Keratinocyte (primary cell): ENCODE measurements at regions not wholly inside any gene's neighbourhood (a gene's known extent, or its start where the extent isn't known, plus 50 kb on each side); places are given as distances from the start of the nearest gene placed in this dataset.

Experiments
- DNase-seq: peaks from one replicate; pipeline ENCODE4 v3.0.0-alpha.2; 2011; ENCODE audit warnings: low read depth, missing footprints, low spot score
- FAIRE-seq: peaks from 2 replicates; lab custom pipeline; 2011; peaks lifted over from hg19 to GRCh38; lab: Jason Lieb, UNC
- H2AFZ ChIP-seq: 2 replicates; pipeline ENCODE4 v1.6.0; 2012; ENCODE audit warnings: low read length, control low read depth, inconsistent platforms; ENCODE audit not compliant: control insufficient read depth
- H3K27ac ChIP-seq: 2 replicates; pipeline ENCODE4 v1.5.1; 2011; ENCODE audit warnings: low read length; ENCODE audit not compliant: control insufficient read depth, insufficient read depth
- H3K27me3 ChIP-seq: 3 replicates; pipeline ENCODE4 v1.6.0; 2011; ENCODE audit warnings: low read length; ENCODE audit not compliant: control insufficient read depth, insufficient read depth; ENCODE audit errors: extremely low read depth
- H3K36me3 ChIP-seq, 2 experiments: 2 replicates in 1 of 2; 3 replicates in 1 of 2; pipeline ENCODE4 v1.5.1; 2011; ENCODE audit warnings: low read length in 2 of 2, mild to moderate bottlenecking in 1 of 2; ENCODE audit not compliant: control insufficient read depth in 2 of 2, insufficient read depth in 2 of 2; ENCODE audit errors: extremely low read depth in 1 of 2
- H3K4me1 ChIP-seq: 3 replicates; pipeline ENCODE4 v1.5.1; 2011; ENCODE audit warnings: low read length; ENCODE audit not compliant: control insufficient read depth, insufficient read depth; ENCODE audit errors: extremely low read depth
- H3K4me2 ChIP-seq: 3 replicates; pipeline ENCODE4 v1.6.0; 2011; ENCODE audit warnings: low read depth, low read length; ENCODE audit not compliant: control insufficient read depth, insufficient read depth; ENCODE audit errors: extremely low read depth
- H3K4me3 ChIP-seq, 3 experiments: fragments of 200-600 bp in 1 of 3; sonication (generic) in 1 of 3; 2 replicates in 2 of 3; 3 replicates in 1 of 3; pipeline ENCODE4 v1.5.1; 2011 to 2016; ENCODE audit warnings: low read length in 3 of 3, mild to moderate bottlenecking in 3 of 3, control low read depth in 2 of 3, inconsistent platforms in 1 of 3, low read depth in 1 of 3, mixed read lengths in 1 of 3, mixed run types in 1 of 3, moderate library complexity in 1 of 3; ENCODE audit not compliant: control insufficient read depth in 2 of 3, insufficient read depth in 2 of 3; ENCODE audit errors: extremely low read depth in 1 of 3
- H3K79me2 ChIP-seq: 2 replicates; pipeline ENCODE4 v1.6.0; 2012; ENCODE audit warnings: low read length; ENCODE audit not compliant: control insufficient read depth, insufficient read depth
- H3K9ac ChIP-seq: 3 replicates; pipeline ENCODE4 v1.6.0; 2011; ENCODE audit warnings: low read length; ENCODE audit not compliant: control insufficient read depth, insufficient read depth; ENCODE audit errors: extremely low read depth
- H3K9me1 ChIP-seq: 3 replicates; pipeline ENCODE4 v1.6.0; 2011; ENCODE audit warnings: low read length; ENCODE audit not compliant: control insufficient read depth, insufficient read depth; ENCODE audit errors: extremely low read depth
- H3K9me3 ChIP-seq: 2 replicates; pipeline ENCODE4 v1.5.1; 2012; ENCODE audit warnings: low read depth, low read length; ENCODE audit not compliant: control insufficient read depth
- H4K20me1 ChIP-seq: 3 replicates; pipeline ENCODE4 v1.6.0; 2011; ENCODE audit warnings: low read length; ENCODE audit not compliant: control insufficient read depth, insufficient read depth; ENCODE audit errors: extremely low read depth
- EZH2 ChIP-seq: IDR thresholded peaks from one replicate; pipeline ENCODE4 v1.6.1; 2012; ENCODE audit warnings: inconsistent platforms, mild to moderate bottlenecking, low read length, moderate library complexity
- dilution Hi-C: fragments of 300-500 bp; cut with MboI; formaldehyde crosslinking; loops from one replicate; pipeline ENCODE4 v1.7.0; 2020; ENCODE audit warnings: low sequenced_read_pairs; ENCODE audit not compliant: extremely low pct_ligation_motif_present
- TF ChIP-seq, protein P1 (sequence below), 3 experiments: IDR thresholded peaks in 1 of 3; conservative IDR thresholded peaks in 1 of 3; optimal IDR thresholded peaks in 1 of 3; 2 replicates in 2 of 3; 3 replicates in 1 of 3; pipeline versions ENCODE3 to v1.5.1; 2011; ENCODE audit warnings: low read length in 3 of 3, mild to moderate bottlenecking in 3 of 3, moderate library complexity in 2 of 3, control low read depth in 1 of 3, inconsistent platforms in 1 of 3; ENCODE audit not compliant: insufficient read depth in 2 of 3; ENCODE audit errors: extremely low read depth in 1 of 3

DNA sequence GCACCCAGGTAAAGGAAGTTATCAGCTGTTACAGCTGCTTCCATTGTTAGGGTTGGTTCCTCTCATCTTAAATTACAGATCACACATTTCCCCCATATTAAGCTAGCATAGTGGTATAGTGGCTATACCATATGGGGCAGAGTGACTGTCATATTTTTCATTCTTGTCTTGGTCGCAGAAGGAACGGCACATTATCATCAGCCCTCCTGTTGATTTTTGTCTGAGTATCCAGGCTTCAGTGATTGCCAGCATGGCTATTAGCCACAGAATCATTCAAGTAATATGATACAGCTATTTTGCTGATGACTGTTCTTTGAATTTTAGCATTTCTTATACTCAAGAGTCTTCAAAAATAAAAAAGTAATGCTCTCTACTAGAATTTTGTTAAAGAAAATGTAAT is 240.9 kb downstream of the LIG4 start:
- Histone ChIP-seq H4K20me1 (no peaks in the 10 kb centered on the region), H3K27ac (no peak overlapping the region), H3K9me1 (no peaks in the 10 kb centered on the region), H3K36me3 (no peaks in the 10 kb centered on the region), H3K4me3 (no peak overlapping the region), H3K4me1 (no peaks in the 10 kb centered on the region), H3K27me3 (no peaks in the 10 kb centered on the region), H3K9ac (no peak overlapping the region), H3K9me3 (peaks cover 2% of the 10 kb centered on the region), H2AFZ (no peak overlapping the region), H3K79me2 (no peaks in the 10 kb centered on the region), H3K4me2 (no peak overlapping the region)
- DNase-seq (no peak), FAIRE-seq (no peak)
- dilution Hi-C loops = no loop called here
- TF ChIP-seq, protein P1, sequence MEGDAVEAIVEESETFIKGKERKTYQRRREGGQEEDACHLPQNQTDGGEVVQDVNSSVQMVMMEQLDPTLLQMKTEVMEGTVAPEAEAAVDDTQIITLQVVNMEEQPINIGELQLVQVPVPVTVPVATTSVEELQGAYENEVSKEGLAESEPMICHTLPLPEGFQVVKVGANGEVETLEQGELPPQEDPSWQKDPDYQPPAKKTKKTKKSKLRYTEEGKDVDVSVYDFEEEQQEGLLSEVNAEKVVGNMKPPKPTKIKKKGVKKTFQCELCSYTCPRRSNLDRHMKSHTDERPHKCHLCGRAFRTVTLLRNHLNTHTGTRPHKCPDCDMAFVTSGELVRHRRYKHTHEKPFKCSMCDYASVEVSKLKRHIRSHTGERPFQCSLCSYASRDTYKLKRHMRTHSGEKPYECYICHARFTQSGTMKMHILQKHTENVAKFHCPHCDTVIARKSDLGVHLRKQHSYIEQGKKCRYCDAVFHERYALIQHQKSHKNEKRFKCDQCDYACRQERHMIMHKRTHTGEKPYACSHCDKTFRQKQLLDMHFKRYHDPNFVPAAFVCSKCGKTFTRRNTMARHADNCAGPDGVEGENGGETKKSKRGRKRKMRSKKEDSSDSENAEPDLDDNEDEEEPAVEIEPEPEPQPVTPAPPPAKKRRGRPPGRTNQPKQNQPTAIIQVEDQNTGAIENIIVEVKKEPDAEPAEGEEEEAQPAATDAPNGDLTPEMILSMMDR (optimal IDR thresholded peaks at IDR 0.05 in 1 of 3, IDR thresholded peaks at IDR 0.05 in 1 of 3, conservative IDR thresholded peaks at IDR 0.05 in 1 of 3; ENCODE audit: extremely low read depth in 1 of 3, insufficient read depth in 2 of 3, low read length in 3 of 3) = no peak
- TF ChIP-seq EZH2 = no peak

DNA sequence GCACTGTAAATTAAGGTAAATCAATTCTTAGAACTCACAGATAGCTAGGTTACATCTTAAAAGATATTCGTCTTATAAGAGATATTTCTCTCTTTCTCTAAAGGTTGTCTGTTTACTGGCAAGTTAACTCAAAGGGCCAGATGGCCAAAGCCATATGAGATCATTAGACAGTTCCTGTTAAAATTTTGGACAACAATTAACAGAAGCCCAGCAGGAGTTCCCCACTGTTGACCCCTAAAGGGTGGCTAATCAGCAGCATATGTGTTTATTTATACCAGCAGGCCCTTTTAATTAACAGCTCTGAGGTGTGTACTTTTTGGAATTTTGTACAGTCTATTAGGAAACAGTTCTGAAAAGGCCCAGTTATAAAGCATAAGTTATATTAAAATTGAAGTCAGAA is 245.8 kb downstream of the LIG4 start:
- no peak overlapping the region for H3K4me3 ChIP-seq
- DNase-seq (no peak), FAIRE-seq (no peak)
- H3K4me1 ChIP-seq = no peaks in the 10 kb centered on the region
- no peak overlapping the region for H2AFZ ChIP-seq
- no peaks in the 10 kb centered on the region for H3K9me1 ChIP-seq
- H3K36me3 ChIP-seq = no peaks in the 10 kb centered on the region
- no peak overlapping the region for H3K4me2 ChIP-seq
- no peak overlapping the region for H3K27ac ChIP-seq
- dilution Hi-C loops = no loop called here
- H4K20me1 ChIP-seq = no peaks in the 10 kb centered on the region
- TF ChIP-seq, protein P1 (optimal IDR thresholded peaks at IDR 0.05 in 1 of 3, IDR thresholded peaks at IDR 0.05 in 1 of 3, conservative IDR thresholded peaks at IDR 0.05 in 1 of 3; ENCODE audit: extremely low read depth in 1 of 3, insufficient read depth in 2 of 3, low read length in 3 of 3) = no peak
- no peaks in the 10 kb centered on the region for H3K9me3 ChIP-seq
- H3K79me2 ChIP-seq = no peaks in the 10 kb centered on the region
- H3K9ac ChIP-seq = no peak overlapping the region
- H3K27me3 ChIP-seq = no peaks in the 10 kb centered on the region
